ENCODE measurements at regions not wholly inside any gene's neighbourhood (a gene's known extent, or its start where the extent isn't known, plus 50 kb on each side); places are given as distances from the start of the nearest gene placed in this dataset.

DNA sequence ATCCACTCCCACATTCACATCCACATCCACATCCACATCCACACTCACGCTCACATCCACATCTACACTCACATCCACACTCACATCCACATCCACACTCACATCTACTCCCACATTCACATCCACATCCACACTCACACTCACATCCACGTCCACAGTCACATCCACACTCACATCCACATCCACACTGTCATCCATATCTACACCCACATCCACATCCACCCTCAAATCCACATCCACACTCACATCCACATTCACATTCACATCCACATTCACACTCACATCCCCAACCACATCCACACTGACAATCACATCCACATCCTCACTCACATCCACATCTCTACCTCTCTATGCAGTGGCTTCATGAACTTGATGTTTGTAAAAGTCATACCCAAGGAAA, 190.5 kb downstream of the IRX1 start:
- no peaks in the 10 kb centered on the region for H3K9me3 ChIP-seq
- ATAC-seq (ENCODE audit: low FRiP score in 2 of 2) (no peak), DNase-seq (no peak)
- no peak overlapping the region for H3K4me3 ChIP-seq
- no peak overlapping the region for H3K27ac ChIP-seq
- WGBS, 2 donors, result 82 to 83% methylated on average over 2 of the region's 2 CpGs
- TF ChIP-seq, protein P1, sequence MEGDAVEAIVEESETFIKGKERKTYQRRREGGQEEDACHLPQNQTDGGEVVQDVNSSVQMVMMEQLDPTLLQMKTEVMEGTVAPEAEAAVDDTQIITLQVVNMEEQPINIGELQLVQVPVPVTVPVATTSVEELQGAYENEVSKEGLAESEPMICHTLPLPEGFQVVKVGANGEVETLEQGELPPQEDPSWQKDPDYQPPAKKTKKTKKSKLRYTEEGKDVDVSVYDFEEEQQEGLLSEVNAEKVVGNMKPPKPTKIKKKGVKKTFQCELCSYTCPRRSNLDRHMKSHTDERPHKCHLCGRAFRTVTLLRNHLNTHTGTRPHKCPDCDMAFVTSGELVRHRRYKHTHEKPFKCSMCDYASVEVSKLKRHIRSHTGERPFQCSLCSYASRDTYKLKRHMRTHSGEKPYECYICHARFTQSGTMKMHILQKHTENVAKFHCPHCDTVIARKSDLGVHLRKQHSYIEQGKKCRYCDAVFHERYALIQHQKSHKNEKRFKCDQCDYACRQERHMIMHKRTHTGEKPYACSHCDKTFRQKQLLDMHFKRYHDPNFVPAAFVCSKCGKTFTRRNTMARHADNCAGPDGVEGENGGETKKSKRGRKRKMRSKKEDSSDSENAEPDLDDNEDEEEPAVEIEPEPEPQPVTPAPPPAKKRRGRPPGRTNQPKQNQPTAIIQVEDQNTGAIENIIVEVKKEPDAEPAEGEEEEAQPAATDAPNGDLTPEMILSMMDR (IDR thresholded peaks at IDR 0.05), result no peak
- TF ChIP-seq POLR2A (IDR thresholded peaks at IDR 0.05) (no peak), POLR2AphosphoS5 (IDR thresholded peaks at IDR 0.05) (no peak), EP300 (IDR thresholded peaks at IDR 0.05) (no peak)
- H3K4me1 ChIP-seq, result no peaks in the 10 kb centered on the region
- H3K27me3 ChIP-seq, result no peaks in the 10 kb centered on the region
- no peaks in the 10 kb centered on the region for H3K36me3 ChIP-seq

DNA sequence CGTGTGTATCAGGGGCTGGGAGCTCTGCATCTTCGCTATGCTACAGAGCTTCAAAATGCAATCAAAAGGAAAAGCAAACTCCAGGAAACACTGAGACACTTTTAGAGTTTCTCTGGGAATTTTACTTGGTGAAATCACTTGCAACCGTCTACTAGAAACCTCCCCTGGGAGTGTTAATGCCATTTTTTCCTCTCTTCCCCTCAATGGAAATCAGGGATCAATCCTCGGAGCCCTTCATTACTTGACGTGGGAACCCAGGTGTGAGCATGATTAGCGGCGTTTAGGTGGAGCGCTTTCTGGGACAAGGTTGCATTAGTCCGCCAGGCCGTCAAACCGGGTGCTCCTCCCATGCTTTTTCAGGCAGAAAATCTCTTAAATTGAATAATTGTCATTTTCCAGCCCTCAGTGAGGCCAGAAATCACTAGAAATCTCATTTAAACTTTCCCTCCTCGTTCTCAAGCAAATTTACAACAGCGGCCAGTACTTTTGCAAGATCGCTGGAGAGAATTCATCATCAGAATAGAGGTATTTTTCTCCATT, 191.3 kb downstream of the IRX1 start:
- TF ChIP-seq POLR2A (IDR thresholded peaks at IDR 0.05), result no peak
- TF ChIP-seq POLR2AphosphoS5 (IDR thresholded peaks at IDR 0.05), result no peak
- ATAC-seq (ENCODE audit: low FRiP score in 2 of 2) (no peak), DNase-seq (no peak)
- H3K36me3 ChIP-seq, result no peaks in the 10 kb centered on the region
- WGBS, 2 donors, result 61 to 66% methylated on average over 14 of the region's 14 CpGs
- H3K27ac ChIP-seq, result no peak overlapping the region
- no peaks in the 10 kb centered on the region for H3K27me3 ChIP-seq
- no peaks in the 10 kb centered on the region for H3K4me1 ChIP-seq
- H3K9me3 ChIP-seq, result no peaks in the 10 kb centered on the region
- H3K4me3 ChIP-seq, result no peak overlapping the region

DNA sequence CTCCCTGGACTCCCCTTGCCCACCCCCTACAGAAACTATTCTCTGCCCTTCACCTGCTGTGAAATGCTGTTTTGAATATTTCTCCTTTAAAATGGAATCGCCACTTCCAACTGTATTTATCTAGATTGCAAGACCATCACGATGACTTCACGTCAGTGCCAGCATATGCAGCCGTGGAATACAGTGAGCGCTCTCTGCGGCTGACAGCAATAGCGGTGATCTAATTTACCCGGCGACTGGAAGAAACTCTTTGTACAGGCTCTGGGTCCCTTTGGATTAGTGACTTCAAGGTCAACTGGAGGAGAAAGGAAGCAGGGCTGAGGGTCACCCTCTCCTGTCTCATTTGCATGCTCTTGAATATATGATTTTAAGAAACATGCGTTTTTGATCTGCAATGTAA, 192.0 kb downstream of the IRX1 start:
- no peak overlapping the region for H3K4me3 ChIP-seq
- H3K27ac ChIP-seq, result no peak overlapping the region
- WGBS, 2 donors, result 47 to 55% methylated on average over 10 of the region's 10 CpGs
- DNase-seq (no peak), ATAC-seq (ENCODE audit: low FRiP score in 2 of 2) (no peak)
- H3K36me3 ChIP-seq, result no peaks in the 10 kb centered on the region
- H3K4me1 ChIP-seq, result no peaks in the 10 kb centered on the region
- no peak for TF ChIP-seq POLR2A (IDR thresholded peaks at IDR 0.05)
- no peak for TF ChIP-seq POLR2AphosphoS5 (IDR thresholded peaks at IDR 0.05)
- no peak for TF ChIP-seq EP300 (IDR thresholded peaks at IDR 0.05)
- TF ChIP-seq, protein P1 (IDR thresholded peaks at IDR 0.05), result no peak
- H3K27me3 ChIP-seq, result no peaks in the 10 kb centered on the region
- H3K9me3 ChIP-seq, result no peaks in the 10 kb centered on the region

DNA sequence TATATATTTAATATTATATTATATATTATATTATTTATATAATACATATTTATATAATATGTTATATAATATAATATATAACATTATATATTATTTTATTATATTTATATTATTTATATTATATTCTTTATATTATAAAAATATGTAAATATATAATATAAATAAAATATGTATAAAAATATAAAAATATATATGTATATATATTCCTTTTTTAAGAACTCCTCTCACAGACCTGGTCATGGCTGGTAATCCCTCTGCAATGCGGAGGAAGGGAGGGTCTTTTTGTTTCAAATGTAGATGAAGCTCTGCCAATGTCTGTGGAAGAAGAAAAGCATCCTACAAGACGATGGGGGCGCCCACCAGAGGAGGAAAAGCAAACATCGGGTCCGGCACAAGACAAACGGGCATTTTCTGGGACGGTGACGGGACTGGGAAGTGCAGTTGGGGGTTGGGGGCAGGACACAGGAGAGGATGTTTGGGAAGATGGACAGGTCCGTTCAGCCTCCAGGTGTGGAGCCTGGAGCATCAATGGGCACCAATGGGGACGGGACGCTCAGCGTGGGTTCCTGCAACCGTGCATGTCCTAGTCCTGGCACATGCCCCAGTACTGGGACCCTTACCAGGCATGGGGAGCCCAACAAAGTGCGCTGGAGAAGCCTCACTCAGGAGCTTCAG, 194.0 kb downstream of the IRX1 start:
- 67 to 73% methylated on average over 11 to 14 of the region's 14 CpGs for WGBS, 2 donors
- Histone ChIP-seq H3K27ac (no peak overlapping the region), H3K36me3 (no peaks in the 10 kb centered on the region), H3K27me3 (no peaks in the 10 kb centered on the region), H3K4me1 (no peaks in the 10 kb centered on the region), H3K4me3 (no peak overlapping the region), H3K9me3 (no peaks in the 10 kb centered on the region)
- TF ChIP-seq EP300 (IDR thresholded peaks at IDR 0.05), result no peak
- no peak for TF ChIP-seq POLR2A (IDR thresholded peaks at IDR 0.05)
- TF ChIP-seq, protein P1 (IDR thresholded peaks at IDR 0.05), result no peak
- TF ChIP-seq POLR2AphosphoS5 (IDR thresholded peaks at IDR 0.05), result no peak
- ATAC-seq (ENCODE audit: low FRiP score in 2 of 2) (no peak), DNase-seq (no peak)

DNA sequence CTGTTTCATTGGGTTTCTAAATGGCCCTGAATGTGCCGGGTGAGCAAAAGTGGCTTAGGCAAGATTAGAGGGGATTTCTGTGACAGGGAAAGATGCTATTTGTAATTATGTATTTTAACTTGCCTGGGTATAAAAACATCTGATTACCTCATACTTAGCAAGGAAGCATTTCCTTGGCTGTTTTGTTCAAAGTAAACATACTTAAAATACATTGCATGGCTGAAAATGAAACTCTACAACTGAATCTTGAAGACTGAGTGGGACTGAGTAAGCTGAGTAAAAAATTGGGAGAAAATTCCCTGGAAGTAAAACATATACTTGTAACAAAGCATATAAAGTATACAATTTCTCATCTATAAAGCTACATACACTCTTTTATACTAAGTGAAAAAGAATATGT, 197.5 kb downstream of the IRX1 start:
- H3K9me3 ChIP-seq, result no peaks in the 10 kb centered on the region
- no peaks in the 10 kb centered on the region for H3K27me3 ChIP-seq
- ATAC-seq (ENCODE audit: low FRiP score in 2 of 2) (no peak), DNase-seq (no peak)
- H3K4me1 ChIP-seq, result no peaks in the 10 kb centered on the region
- no peaks in the 10 kb centered on the region for H3K36me3 ChIP-seq
- no peak overlapping the region for H3K27ac ChIP-seq
- WGBS, 2 donors, result 60 to 68% methylated on average over 1 of the region's 1 CpG
- H3K4me3 ChIP-seq, result no peak overlapping the region
- TF ChIP-seq EP300 (IDR thresholded peaks at IDR 0.05) (no peak), POLR2A (IDR thresholded peaks at IDR 0.05) (no peak), POLR2AphosphoS5 (IDR thresholded peaks at IDR 0.05) (no peak)
- TF ChIP-seq, protein P1 (IDR thresholded peaks at IDR 0.05), result no peak
